ENCODE measurements at regions not wholly inside any gene's neighbourhood (a gene's known extent, or its start where the extent isn't known, plus 50 kb on each side); places are given as distances from the start of the nearest gene placed in this dataset.

- TF ChIP-seq CTCF (IDR thresholded peaks at IDR 0.05): no peak
- no peak for TF ChIP-seq POLR2A (IDR thresholded peaks at IDR 0.05)
- no peak for TF ChIP-seq POLR2AphosphoS5 (IDR thresholded peaks at IDR 0.05)
Measured at GRCh38 chr10:130889780-130890179, 421.7 kb downstream of the TCERG1L start.
